DND-41 (cell line): ENCODE measurements at regions not wholly inside any gene's neighbourhood (a gene's known extent, or its start where the extent isn't known, plus 50 kb on each side); places are given as distances from the start of the nearest gene placed in this dataset.

ENCODE experiments used
- ATAC-seq: fragments of 200-7000 bp; cut with Tn5 transposase; 3 replicates; pipeline ENCODE4 v1.9.1; 2021; ENCODE audit warnings: low read depth; ENCODE audit not compliant: insufficient read depth
- DNase-seq: peaks from one replicate; pipeline ENCODE4 v3.0.0-alpha.2; 2020
- H2AFZ ChIP-seq: 2 replicates; pipeline ENCODE4 v1.6.0; 2012; ENCODE audit warnings: low read depth, low read length
- H3K27ac ChIP-seq: 2 replicates; pipeline ENCODE4 v1.5.1; 2012; ENCODE audit warnings: low read length, inconsistent platforms
- H3K27me3 ChIP-seq: fragments of 200-600 bp; sonication (generic); 2 replicates; pipeline ENCODE4 v1.6.0; 2012; ENCODE audit warnings: low read length, mild to moderate bottlenecking, inconsistent platforms; ENCODE audit not compliant: insufficient read depth, poor library complexity
- H3K36me3 ChIP-seq: 2 replicates; pipeline ENCODE4 v1.5.1; 2012; ENCODE audit warnings: low read length, inconsistent platforms; ENCODE audit not compliant: insufficient read depth
- H3K4me1 ChIP-seq: 2 replicates; pipeline ENCODE4 v1.5.1; 2012; ENCODE audit warnings: mild to moderate bottlenecking, low read length; ENCODE audit not compliant: insufficient read depth
- H3K4me2 ChIP-seq: 2 replicates; pipeline ENCODE4 v1.6.0; 2012; ENCODE audit warnings: mild to moderate bottlenecking, moderate library complexity, low read length, inconsistent platforms; ENCODE audit not compliant: insufficient read depth
- H3K4me3 ChIP-seq, 2 experiments: fragments of 200-600 bp in 1 of 2; shearing (Covaris generic) in 1 of 2; 2 replicates each; pipeline ENCODE4 v1.5.1; 2012 to 2016; ENCODE audit warnings: inconsistent platforms in 2 of 2, low read length in 2 of 2, mild to moderate bottlenecking in 2 of 2, low read depth in 1 of 2, moderate library complexity in 1 of 2
- H3K79me2 ChIP-seq: 2 replicates; pipeline ENCODE4 v1.6.0; 2012; ENCODE audit warnings: low read length, inconsistent platforms; ENCODE audit not compliant: insufficient read depth
- H3K9ac ChIP-seq: 2 replicates; pipeline ENCODE4 v1.6.0; 2012; ENCODE audit warnings: low read depth, mild to moderate bottlenecking, inconsistent platforms, low read length, moderate library complexity
- H3K9me3 ChIP-seq: 2 replicates; pipeline ENCODE4 v1.5.1; 2012; ENCODE audit warnings: low read length, moderate library complexity, mild to moderate bottlenecking, inconsistent platforms; ENCODE audit not compliant: insufficient read depth, severe bottlenecking
- H4K20me1 ChIP-seq: 2 replicates; pipeline ENCODE4 v1.6.0; 2012; ENCODE audit warnings: low read length; ENCODE audit not compliant: insufficient read depth
- EZH2 ChIP-seq: IDR thresholded peaks from 3 replicates; pipeline ENCODE4 v1.6.1; 2012; ENCODE audit warnings: borderline replicate concordance, low read depth, mild to moderate bottlenecking, moderate library complexity, low read length, inconsistent platforms; ENCODE audit not compliant: severe bottlenecking
- TF ChIP-seq, protein P1 (sequence below): IDR thresholded peaks from 2 replicates; pipeline ENCODE4 v1.5.1; 2012; ENCODE audit warnings: borderline replicate concordance, low read length, moderate library complexity, mild to moderate bottlenecking; ENCODE audit not compliant: poor library complexity, severe bottlenecking; ENCODE audit errors: extremely low read depth

DNA sequence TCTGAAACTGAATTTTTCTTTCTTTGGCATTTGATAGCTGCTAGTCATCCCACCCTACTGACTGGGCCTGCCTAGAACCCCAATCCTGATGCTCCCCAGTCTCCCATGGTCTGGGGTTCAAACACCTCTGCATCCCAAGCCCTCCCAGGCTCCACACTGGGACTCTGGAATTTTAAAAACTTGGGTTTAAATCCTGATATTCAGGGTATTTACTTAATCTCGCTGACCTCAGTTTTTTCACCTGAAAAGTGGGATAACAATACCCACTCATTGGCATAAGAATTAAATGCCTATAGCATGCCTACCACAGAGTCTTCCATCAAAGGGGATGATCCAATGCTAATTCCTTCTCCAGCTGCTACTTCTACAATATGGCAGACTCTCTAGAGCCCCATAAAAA lies 264.4 kb downstream of the NPIPA8 start:
- H4K20me1 ChIP-seq, result no peaks in the 10 kb centered on the region
- peaks cover 5% of the 10 kb centered on the region for H3K27me3 ChIP-seq
- H3K36me3 ChIP-seq, result no peaks in the 10 kb centered on the region
- no peak for DNase-seq
- H3K4me2 ChIP-seq, result no peak overlapping the region
- no peaks in the 10 kb centered on the region for H3K79me2 ChIP-seq
- no peak for TF ChIP-seq EZH2
- TF ChIP-seq, protein P1, sequence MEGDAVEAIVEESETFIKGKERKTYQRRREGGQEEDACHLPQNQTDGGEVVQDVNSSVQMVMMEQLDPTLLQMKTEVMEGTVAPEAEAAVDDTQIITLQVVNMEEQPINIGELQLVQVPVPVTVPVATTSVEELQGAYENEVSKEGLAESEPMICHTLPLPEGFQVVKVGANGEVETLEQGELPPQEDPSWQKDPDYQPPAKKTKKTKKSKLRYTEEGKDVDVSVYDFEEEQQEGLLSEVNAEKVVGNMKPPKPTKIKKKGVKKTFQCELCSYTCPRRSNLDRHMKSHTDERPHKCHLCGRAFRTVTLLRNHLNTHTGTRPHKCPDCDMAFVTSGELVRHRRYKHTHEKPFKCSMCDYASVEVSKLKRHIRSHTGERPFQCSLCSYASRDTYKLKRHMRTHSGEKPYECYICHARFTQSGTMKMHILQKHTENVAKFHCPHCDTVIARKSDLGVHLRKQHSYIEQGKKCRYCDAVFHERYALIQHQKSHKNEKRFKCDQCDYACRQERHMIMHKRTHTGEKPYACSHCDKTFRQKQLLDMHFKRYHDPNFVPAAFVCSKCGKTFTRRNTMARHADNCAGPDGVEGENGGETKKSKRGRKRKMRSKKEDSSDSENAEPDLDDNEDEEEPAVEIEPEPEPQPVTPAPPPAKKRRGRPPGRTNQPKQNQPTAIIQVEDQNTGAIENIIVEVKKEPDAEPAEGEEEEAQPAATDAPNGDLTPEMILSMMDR, result no peak
- no peaks in the 10 kb centered on the region for H3K4me1 ChIP-seq
- H2AFZ ChIP-seq, result no peak overlapping the region
- H3K4me3 ChIP-seq, result no peak overlapping the region
- no peaks in the 10 kb centered on the region for H3K9me3 ChIP-seq
- H3K27ac ChIP-seq, result no peak overlapping the region
- ATAC-seq, result no peak
- no peak overlapping the region for H3K9ac ChIP-seq

DNA sequence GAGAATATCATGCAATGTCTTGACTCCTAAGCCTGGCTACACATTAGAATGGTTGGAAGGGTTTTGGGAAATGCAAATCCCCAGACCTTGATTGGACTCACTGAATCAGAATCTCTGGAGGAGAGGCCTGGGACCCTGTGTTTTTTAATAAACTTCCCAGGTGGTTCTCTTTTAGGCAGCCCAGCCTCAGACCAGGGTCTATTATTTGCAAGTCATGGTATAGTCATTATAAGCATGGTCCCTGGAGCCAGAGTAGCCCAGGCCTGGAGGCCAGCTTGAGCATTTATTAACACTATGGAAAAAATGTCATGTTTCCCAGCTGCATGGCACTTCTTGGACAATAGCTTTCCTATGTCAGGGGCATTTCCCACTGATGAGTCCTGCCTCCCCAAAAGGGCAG lies 266.9 kb downstream of the NPIPA8 start:
- H3K27ac ChIP-seq, result no peak overlapping the region
- no peaks in the 10 kb centered on the region for H3K79me2 ChIP-seq
- H3K9ac ChIP-seq, result no peak overlapping the region
- H3K27me3 ChIP-seq, result peaks cover 5% of the 10 kb centered on the region
- ATAC-seq (no peak), DNase-seq (no peak)
- no peaks in the 10 kb centered on the region for H3K4me1 ChIP-seq
- H3K4me2 ChIP-seq, result no peak overlapping the region
- no peak overlapping the region for H3K4me3 ChIP-seq
- no peak overlapping the region for H2AFZ ChIP-seq
- H3K36me3 ChIP-seq, result no peaks in the 10 kb centered on the region
- TF ChIP-seq, protein P1, result no peak
- no peak for TF ChIP-seq EZH2
- no peaks in the 10 kb centered on the region for H4K20me1 ChIP-seq
- no peaks in the 10 kb centered on the region for H3K9me3 ChIP-seq

DNA sequence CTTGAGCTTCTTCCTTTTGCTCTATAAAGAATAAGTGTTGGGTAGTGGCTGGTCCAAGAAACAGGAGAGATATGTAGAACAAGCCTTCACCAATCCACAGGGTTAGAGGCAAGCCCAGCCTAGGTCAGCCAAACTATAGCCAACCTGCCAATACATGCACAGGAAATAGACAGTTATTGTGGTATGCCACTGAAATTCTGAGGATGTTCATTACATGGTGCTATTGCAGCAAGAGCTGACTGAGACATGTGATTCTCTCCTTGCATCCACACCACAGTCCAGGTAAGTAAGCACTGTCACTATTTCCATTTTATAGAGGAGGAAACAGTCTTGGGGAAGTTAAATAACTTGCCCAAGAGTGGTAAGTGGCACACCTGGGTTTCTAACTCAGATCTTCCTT lies 268.1 kb downstream of the NPIPA8 start:
- Histone ChIP-seq H3K27me3 (peaks cover 5% of the 10 kb centered on the region), H3K27ac (no peak overlapping the region), H3K4me1 (no peaks in the 10 kb centered on the region), H3K36me3 (no peaks in the 10 kb centered on the region), H3K79me2 (no peaks in the 10 kb centered on the region), H2AFZ (no peak overlapping the region), H3K4me3 (no peak overlapping the region), H3K9ac (no peak overlapping the region), H3K9me3 (no peaks in the 10 kb centered on the region), H4K20me1 (no peaks in the 10 kb centered on the region), H3K4me2 (no peak overlapping the region)
- DNase-seq (no peak), ATAC-seq (no peak)
- no peak for TF ChIP-seq EZH2
- TF ChIP-seq, protein P1, result no peak

- Histone ChIP-seq H3K9me3 (no peaks in the 10 kb centered on the region), H3K9ac (no peak overlapping the region), H3K4me1 (no peaks in the 10 kb centered on the region), H2AFZ (no peak overlapping the region), H4K20me1 (no peaks in the 10 kb centered on the region), H3K4me2 (no peak overlapping the region), H3K36me3 (no peaks in the 10 kb centered on the region), H3K27me3 (no peaks in the 10 kb centered on the region), H3K79me2 (no peaks in the 10 kb centered on the region), H3K27ac (no peak overlapping the region), H3K4me3 (no peak overlapping the region)
- TF ChIP-seq, protein P1, result no peak
- TF ChIP-seq EZH2, result no peak
- DNase-seq, result no peak
- ATAC-seq, result no peak
These were observed 273.8 kb downstream of the NPIPA8 start for GRCh38 chr16:18062713-18063112.
